Amniotic stem cell (primary cell): ENCODE measurements at regions not wholly inside any gene's neighbourhood (a gene's known extent, or its start where the extent isn't known, plus 50 kb on each side); places are given as distances from the start of the nearest gene placed in this dataset.
"Not testable (repeated sequence)": the region's sequence is repeated elsewhere in the genome, so short reads cannot be mapped to it uniquely, and the experiment has no call there.

ENCODE experiments used
- DNase-seq: peaks from one replicate; lab custom pipeline; 2025; lab: John Stamatoyannopoulos, UW

DNA sequence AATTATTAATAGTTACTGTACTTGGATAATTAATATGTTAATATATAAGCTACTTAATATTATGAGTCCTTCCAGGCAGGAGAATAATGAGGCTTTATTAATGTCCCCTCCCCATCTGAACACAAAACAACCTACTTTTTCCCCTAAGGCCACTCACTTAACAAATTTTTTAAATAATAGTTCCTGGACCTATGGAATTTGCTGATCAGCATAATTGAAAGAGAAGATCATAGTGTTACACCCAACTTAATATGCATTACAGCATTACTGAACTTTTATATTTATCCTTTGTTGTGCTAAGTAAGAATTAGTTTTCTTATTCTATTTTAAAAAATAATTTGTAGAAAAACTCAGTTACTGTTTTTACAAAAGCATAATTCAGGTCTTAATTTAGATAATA is 1537.7 kb upstream of the GOT2 start:
- DNase-seq = no peak

GRCh38 chr16:60271025-60271771 is 1537.1 kb upstream of the GOT2 start:
- DNase-seq = no peak

GRCh38 chr16:60261425-60261824 is 1527.3 kb upstream of the GOT2 start:
- no peak for DNase-seq

DNA sequence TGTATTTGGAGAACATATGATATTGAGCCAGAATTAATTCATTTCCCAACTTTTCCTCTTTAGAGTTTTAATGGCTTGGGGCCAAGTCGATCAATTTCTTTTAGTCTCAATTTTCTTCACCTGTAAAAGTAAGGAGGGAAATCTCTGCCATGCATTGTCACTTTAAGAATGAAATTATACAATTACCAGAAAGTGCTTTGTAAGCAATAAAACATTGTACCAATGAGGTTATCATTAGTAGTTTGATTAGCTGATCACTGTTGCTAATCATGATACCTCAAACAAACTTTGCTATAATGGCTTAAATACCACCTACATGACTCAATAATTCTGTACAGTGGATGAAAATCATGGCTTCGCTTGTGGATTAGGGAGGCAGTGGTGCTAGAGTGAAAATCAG is 1525.8 kb upstream of the GOT2 start:
- no peak for DNase-seq

- no peak for DNase-seq
Observed at GRCh38 chr16:60246086-60246485, 1512.0 kb upstream of the GOT2 start.

GRCh38 chr16:60241671-60242070 is 1507.6 kb upstream of the GOT2 start:
- DNase-seq = no peak

DNA sequence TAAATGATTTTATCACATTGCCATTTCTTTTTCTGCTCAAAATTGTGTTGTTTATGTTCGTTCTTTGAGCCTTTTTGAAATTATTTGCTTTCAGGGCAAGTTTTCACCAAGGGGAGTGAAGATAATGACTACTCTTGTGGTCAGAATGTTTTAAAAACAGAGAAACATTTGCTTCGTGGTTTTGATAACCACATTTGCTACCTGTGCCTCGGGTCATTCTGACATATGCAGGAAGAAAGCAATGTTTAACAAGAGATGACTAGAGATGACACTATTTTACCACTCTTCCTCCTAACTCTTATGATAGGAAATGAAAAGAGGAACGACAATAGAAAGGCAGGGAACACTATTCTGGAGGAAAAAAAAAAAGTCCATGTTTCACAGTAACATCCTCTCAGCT is 1496.5 kb upstream of the GOT2 start:
- no peak for DNase-seq

DNA sequence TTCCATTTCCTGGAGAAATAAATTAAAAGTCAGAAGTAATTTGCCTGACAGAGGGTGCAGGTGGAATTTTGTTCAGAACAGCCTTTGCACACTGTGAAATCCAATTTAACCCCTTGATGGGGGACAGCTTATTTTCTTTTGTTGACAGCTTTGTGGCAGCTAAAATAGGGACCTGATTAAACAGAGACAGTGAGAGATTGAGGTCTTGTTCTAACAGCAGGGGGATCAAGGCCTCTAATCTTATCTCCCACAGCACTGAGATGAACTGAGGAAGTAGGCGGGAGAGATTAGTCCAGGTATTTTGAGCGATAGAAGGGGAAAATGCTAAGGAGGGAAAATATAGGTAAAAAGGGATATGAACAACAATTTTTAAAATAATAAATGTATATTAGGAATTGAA is 1491.4 kb upstream of the GOT2 start:
- DNase-seq = no peak

DNA sequence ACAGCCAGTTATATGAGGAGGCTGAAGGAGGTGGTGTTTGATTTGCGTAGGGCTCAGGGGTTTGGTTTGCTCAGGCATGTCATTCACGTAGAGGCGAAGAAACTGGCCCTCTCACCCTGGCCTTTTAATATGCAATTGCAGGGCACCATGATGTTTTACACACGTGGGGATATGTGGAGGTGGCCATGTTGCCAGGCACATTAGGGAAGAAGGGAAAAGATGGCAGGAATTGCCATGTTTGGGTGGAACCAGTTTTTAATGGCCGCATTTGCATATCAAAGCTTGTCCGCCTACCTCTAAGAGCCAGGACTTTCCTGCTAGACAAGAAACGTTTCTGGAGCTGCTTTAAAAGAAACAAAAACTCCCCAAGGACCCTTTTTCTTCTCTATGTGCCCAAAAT is 1483.7 kb upstream of the GOT2 start:
- DNase-seq = no peak

GRCh38 chr16:60214311-60214710 is 1480.2 kb upstream of the GOT2 start:
- DNase-seq = no peak

GRCh38 chr16:60206516-60206915 is 1472.4 kb upstream of the GOT2 start:
- no peak for DNase-seq

GRCh38 chr16:60204181-60204580 is 1470.1 kb upstream of the GOT2 start:
- DNase-seq = no peak

DNA sequence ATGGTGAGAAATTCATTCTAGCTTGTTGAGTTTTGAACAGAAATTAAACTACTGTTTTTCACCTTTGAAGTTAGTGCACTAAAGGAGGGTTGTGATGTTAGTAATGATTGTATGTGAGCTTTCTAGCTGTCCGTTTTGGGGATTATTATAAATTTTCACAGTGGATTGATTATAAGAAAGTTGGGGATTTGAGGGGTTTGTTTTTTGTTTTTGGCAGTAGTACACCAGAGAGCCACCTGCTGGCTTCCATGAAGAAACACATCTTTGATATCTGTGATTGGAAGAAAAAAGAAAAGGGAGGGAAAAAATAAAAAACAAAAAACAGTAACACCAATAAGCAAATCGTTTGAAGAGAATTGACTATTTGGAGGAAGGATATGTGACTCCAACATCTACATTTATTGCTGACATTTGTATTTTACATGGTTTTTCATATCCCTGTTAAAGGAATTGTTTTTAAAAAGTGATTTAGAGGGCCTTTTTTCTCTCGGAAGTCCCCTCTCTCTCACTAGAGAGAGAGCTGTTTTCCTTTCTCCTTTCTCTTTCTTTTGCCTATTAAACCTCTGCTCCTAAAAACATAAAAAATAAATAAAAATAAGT is 1469.5 kb upstream of the GOT2 start:
- DNase-seq = no peak

DNA sequence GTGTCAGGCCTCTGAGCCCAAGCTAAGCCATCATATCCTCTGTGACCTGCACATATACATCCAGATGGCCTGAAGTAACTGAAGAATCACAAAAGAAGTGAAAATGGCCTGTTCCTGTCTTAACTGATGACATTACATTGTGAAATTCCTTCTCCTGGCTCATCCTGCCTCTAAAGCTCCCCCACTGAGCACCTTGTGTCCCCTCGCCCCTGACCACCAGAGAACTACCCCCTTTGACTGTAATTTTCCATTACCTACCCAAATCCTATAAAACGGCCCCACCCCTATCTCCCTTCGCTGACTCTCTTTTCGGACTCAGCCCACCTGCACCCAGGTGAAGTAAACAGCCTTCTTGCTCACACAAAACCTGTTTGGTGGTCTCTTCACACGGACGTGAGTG is 1466.6 kb upstream of the GOT2 start:
- DNase-seq = not testable (repeated sequence)

- DNase-seq = no peak
Observed at GRCh38 chr16:60200161-60200560, 1466.0 kb upstream of the GOT2 start.

DNA sequence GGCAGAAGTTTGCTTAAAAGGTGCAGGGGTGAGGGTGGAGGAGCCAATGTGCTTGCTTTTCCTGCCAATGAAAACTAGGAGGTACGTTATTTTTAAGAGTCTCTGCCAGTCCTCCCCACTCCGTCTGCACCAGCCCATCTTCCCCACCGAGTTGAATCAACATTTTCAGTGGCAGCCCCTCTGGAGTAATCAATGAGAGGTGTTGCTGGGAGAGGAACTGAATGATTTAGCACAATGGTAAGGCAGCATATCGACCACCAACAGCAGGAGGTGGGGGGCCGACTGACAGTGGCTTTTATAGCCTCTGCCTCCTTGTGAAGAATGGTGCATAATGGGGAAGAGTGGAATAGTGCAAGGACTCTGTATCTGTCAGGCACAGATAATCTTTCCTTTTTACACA is 1465.0 kb upstream of the GOT2 start:
- no peak for DNase-seq

- no peak for DNase-seq
Observed at GRCh38 chr16:60181536-60181935, 1447.4 kb upstream of the GOT2 start.

- DNase-seq = no peak
Observed at GRCh38 chr16:60180609-60181008, 1446.5 kb upstream of the GOT2 start.

- no peak for DNase-seq
Observed at GRCh38 chr16:60170196-60170595, 1436.1 kb upstream of the GOT2 start.

DNA sequence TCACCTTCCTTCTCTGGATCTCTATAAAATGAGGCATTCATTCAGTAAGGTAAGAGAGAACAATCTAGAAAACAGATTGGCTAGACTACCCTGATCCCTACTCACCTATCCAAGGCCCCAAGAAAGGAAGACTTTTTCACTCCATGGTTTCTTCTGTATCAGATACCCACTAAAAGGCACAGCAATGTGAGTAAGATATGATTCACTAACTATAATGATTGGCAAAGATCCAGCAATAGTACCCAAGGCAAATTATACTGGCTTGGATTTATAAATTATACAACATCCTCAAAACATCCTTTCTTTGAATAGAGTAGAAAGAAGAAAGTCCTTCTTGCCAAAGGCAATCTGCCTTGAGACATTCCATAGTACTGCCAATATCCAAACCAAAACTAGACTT is 1432.0 kb upstream of the GOT2 start:
- DNase-seq = no peak

DNA sequence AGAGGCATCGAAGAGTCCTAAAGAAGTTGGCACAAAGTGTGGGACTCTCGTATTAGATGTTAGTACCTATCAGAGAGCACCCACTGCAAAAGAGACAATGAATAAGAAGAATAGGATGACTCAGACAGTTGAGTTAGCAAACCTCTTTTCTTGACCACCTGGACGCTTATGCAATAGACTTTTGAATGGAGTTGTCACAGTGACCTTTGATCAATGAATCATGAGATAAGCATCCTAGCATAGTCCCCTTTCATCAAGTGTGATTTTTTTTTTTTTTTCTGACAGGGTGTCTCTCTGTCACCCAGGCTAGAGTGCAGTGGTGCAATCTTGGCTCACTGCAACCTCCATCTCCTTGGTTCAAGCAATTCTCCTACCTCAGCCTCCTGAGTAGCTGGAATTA is 1417.9 kb upstream of the GOT2 start:
- DNase-seq = no peak

GRCh38 chr16:60150907-60151306 is 1416.8 kb upstream of the GOT2 start:
- DNase-seq = no peak

- no peak for DNase-seq
Observed at GRCh38 chr16:60143348-60143705, 1409.2 kb upstream of the GOT2 start.
